ENCODE measurements at regions not wholly inside any gene's neighbourhood (a gene's known extent, or its start where the extent isn't known, plus 50 kb on each side); places are given as distances from the start of the nearest gene placed in this dataset.
A peak's percentile ranks its signal among the peaks of the same experiment; 100 is the strongest.
"Not testable (repeated sequence)": the region's sequence is repeated elsewhere in the genome, so short reads cannot be mapped to it uniquely, and the experiment has no call there.

GRCh38 chr3:107211608-107212007 lies 165.6 kb upstream of the CCDC54 start:
- no peak for DNase-seq

- no peak for DNase-seq
These were observed 164.6 kb upstream of the CCDC54 start for GRCh38 chr3:107212618-107213017.

- no peak for DNase-seq
These were observed 164.1 kb upstream of the CCDC54 start for GRCh38 chr3:107213044-107213669.

- no peak for DNase-seq
These were observed 161.0 kb upstream of the CCDC54 start for GRCh38 chr3:107216229-107216628.

- DNase-seq, result no peak
These were observed 160.5 kb upstream of the CCDC54 start for GRCh38 chr3:107216711-107217110.

- DNase-seq, result no peak
These were observed 160.1 kb upstream of the CCDC54 start for GRCh38 chr3:107217172-107217571.

GRCh38 chr3:107218864-107219269 lies 158.4 kb upstream of the CCDC54 start:
- DNase-seq, result no peak

- DNase-seq, result no peak
These were observed 156.7 kb upstream of the CCDC54 start for GRCh38 chr3:107220538-107220937.

GRCh38 chr3:107221856-107222255 lies 155.4 kb upstream of the CCDC54 start:
- no peak for DNase-seq

GRCh38 chr3:107222907-107223306 lies 154.3 kb upstream of the CCDC54 start:
- DNase-seq, result no peak

GRCh38 chr3:107224026-107224596 lies 153.1 kb upstream of the CCDC54 start:
- DNase-seq, result no peak

GRCh38 chr3:107227091-107227490 lies 150.1 kb upstream of the CCDC54 start:
- DNase-seq, result no peak

GRCh38 chr3:107233877-107234276 lies 143.4 kb upstream of the CCDC54 start:
- DNase-seq, result not testable (repeated sequence)

GRCh38 chr3:107235193-107235927 lies 141.9 kb upstream of the CCDC54 start:
- no peak for DNase-seq

GRCh38 chr3:107235928-107236315 lies 141.3 kb upstream of the CCDC54 start:
- peak; percentile 79 for DNase-seq

GRCh38 chr3:107236655-107237337 lies 140.4 kb upstream of the CCDC54 start:
- DNase-seq, result no peak

- no peak for DNase-seq
These were observed 138.5 kb upstream of the CCDC54 start for GRCh38 chr3:107238787-107239186.

- no peak for DNase-seq
These were observed 137.5 kb upstream of the CCDC54 start for GRCh38 chr3:107239703-107240102.

GRCh38 chr3:107240183-107241091 lies 136.8 kb upstream of the CCDC54 start:
- DNase-seq, result peak; percentile 72

- no peak for DNase-seq
These were observed 136.0 kb upstream of the CCDC54 start for GRCh38 chr3:107241217-107241616.

GRCh38 chr3:107242579-107242978 lies 134.7 kb upstream of the CCDC54 start:
- no peak for DNase-seq

- no peak for DNase-seq
These were observed 130.1 kb upstream of the CCDC54 start for GRCh38 chr3:107247116-107247515.

- DNase-seq, result no peak
These were observed 128.1 kb upstream of the CCDC54 start for GRCh38 chr3:107249132-107249531.
